WTC11 (cell line): ENCODE measurements at regions not wholly inside any gene's neighbourhood (a gene's known extent, or its start where the extent isn't known, plus 50 kb on each side); places are given as distances from the start of the nearest gene placed in this dataset.

Experiments used
- ATAC-seq: fragments of 200-7000 bp; cut with Tn5 transposase; 2 replicates; pipeline ENCODE4 v1.10.0; 2021; ENCODE audit warnings: mild to moderate bottlenecking, moderate library complexity
- CTCF ChIA-PET: fragments of 300-600 bp; sonication (Branson Sonifier 250); formaldehyde crosslinking; loops from one replicate; lab custom pipeline; 2021; ENCODE audit warnings: antibody characterized with exemption; lab: Charles Lee
- POLR2A ChIA-PET: fragments of 350-600 bp; sonication (Branson Sonifier 250); formaldehyde crosslinking; loops from one replicate; lab custom pipeline; 2021; ENCODE audit warnings: antibody characterized with exemption; lab: Charles Lee
- DNase-seq: peaks from one replicate; pipeline ENCODE4 v3.0.0; 2021; ENCODE audit warnings: low spot score
- H3K27ac Mint-ChIP-seq: 2 replicates; pipeline ENCODE4 v1.8.0; 2021; ENCODE audit warnings: mixed read lengths
- H3K27me3 Mint-ChIP-seq: 2 replicates; pipeline ENCODE4 v1.8.0; 2021; ENCODE audit warnings: low read depth, mild to moderate bottlenecking, moderate library complexity, mixed read lengths
- H3K36me3 Mint-ChIP-seq: 2 replicates; pipeline ENCODE4 v1.8.0; 2021; ENCODE audit warnings: mixed read lengths
- H3K4me1 Mint-ChIP-seq: 2 replicates; pipeline ENCODE4 v1.8.0; 2022; ENCODE audit warnings: mixed read lengths
- H3K4me3 Mint-ChIP-seq: 2 replicates; pipeline ENCODE4 v1.8.0; 2021; ENCODE audit warnings: mild to moderate bottlenecking, moderate library complexity, mixed read lengths
- H3K9me3 Mint-ChIP-seq: 2 replicates; pipeline ENCODE4 v1.8.0; 2021; ENCODE audit warnings: mixed read lengths
- CDX4 ChIP-seq: fragments of 250-450 bp; sonication (Bioruptor Pico); IDR thresholded peaks from 2 replicates; pipeline ENCODE4 v1.9.0; 2021; ENCODE audit warnings: moderate library complexity, mild to moderate bottlenecking, inconsistent platforms, borderline replicate concordance
- ELF4 ChIP-seq: sonication (generic); formaldehyde crosslinking; IDR thresholded peaks from 2 replicates; pipeline ENCODE4 v1.8.1; 2022; ENCODE audit warnings: low read depth, mild to moderate bottlenecking, moderate library complexity, missing genetic modification reagents
- ESRRA ChIP-seq: sonication (generic); formaldehyde crosslinking; IDR thresholded peaks from 2 replicates; pipeline ENCODE4 v1.8.1; 2022; ENCODE audit warnings: mild to moderate bottlenecking, missing genetic modification reagents, borderline replicate concordance
- HMGA2 ChIP-seq: fragments of 250-450 bp; sonication (Bioruptor Pico); IDR thresholded peaks from 2 replicates; pipeline ENCODE4 v1.4.0; 2021; ENCODE audit warnings: mild to moderate bottlenecking, moderate library complexity
- HMGXB4 ChIP-seq: sonication (generic); formaldehyde crosslinking; IDR thresholded peaks from 2 replicates; pipeline ENCODE4 v1.8.1; 2023; ENCODE audit warnings: mild to moderate bottlenecking, moderate library complexity, missing genetic modification reagents
- JAZF1 ChIP-seq: fragments of 250-450 bp; sonication (Bioruptor Pico); IDR thresholded peaks from 2 replicates; pipeline ENCODE4 v1.9.0; 2021; ENCODE audit warnings: moderate library complexity, mild to moderate bottlenecking, inconsistent platforms
- NFATC4 ChIP-seq: fragments of 250-450 bp; sonication (Bioruptor Pico); IDR thresholded peaks from 2 replicates; pipeline ENCODE4 v1.9.0; 2021; ENCODE audit warnings: mild to moderate bottlenecking
- NFE2L1 ChIP-seq: sonication (generic); formaldehyde crosslinking; IDR thresholded peaks from 2 replicates; pipeline ENCODE4 v1.8.1; 2023; ENCODE audit warnings: missing genetic modification reagents
- NR1H2 ChIP-seq: sonication (generic); formaldehyde crosslinking; IDR thresholded peaks from 2 replicates; pipeline ENCODE4 v1.9.0; 2021; ENCODE audit warnings: mild to moderate bottlenecking, moderate library complexity, missing genetic modification reagents
- NR2C2 ChIP-seq: sonication (generic); formaldehyde crosslinking; IDR thresholded peaks from 2 replicates; pipeline ENCODE4 v1.8.0; 2022; ENCODE audit warnings: mild to moderate bottlenecking, missing genetic modification reagents
- OVOL2 ChIP-seq: fragments of 250-450 bp; sonication (Bioruptor Pico); IDR thresholded peaks from 2 replicates; pipeline ENCODE4 v1.9.0; 2021; ENCODE audit warnings: mild to moderate bottlenecking, borderline replicate concordance
- RORB ChIP-seq: fragments of 250-450 bp; sonication (Bioruptor Pico); IDR thresholded peaks from 2 replicates; pipeline ENCODE4 v1.9.0; 2021; ENCODE audit warnings: mild to moderate bottlenecking
- SMAD3 ChIP-seq: sonication (generic); formaldehyde crosslinking; IDR thresholded peaks from 2 replicates; pipeline ENCODE4 v1.8.0; 2022; ENCODE audit warnings: missing genetic modification reagents, mild to moderate bottlenecking, borderline replicate concordance
- SP1 ChIP-seq: sonication (generic); formaldehyde crosslinking; conservative IDR thresholded peaks from 2 replicates; pipeline ENCODE4 v1.8.1; 2022; ENCODE audit warnings: missing genetic modification reagents
- STAT6 ChIP-seq: sonication (generic); formaldehyde crosslinking; conservative IDR thresholded peaks from 2 replicates; pipeline ENCODE4 v1.8.1; 2023; ENCODE audit warnings: mild to moderate bottlenecking, low read depth, missing genetic modification reagents, moderate library complexity
- TCF7 ChIP-seq: sonication (generic); formaldehyde crosslinking; IDR thresholded peaks from 2 replicates; pipeline ENCODE4 v1.8.0; 2022; ENCODE audit warnings: mild to moderate bottlenecking, low read depth, missing genetic modification reagents, moderate library complexity
- TEAD4 ChIP-seq: sonication (generic); formaldehyde crosslinking; IDR thresholded peaks from 2 replicates; pipeline ENCODE4 v1.8.0; 2022; ENCODE audit warnings: mild to moderate bottlenecking, missing genetic modification reagents
- ZBTB43 ChIP-seq: sonication (generic); formaldehyde crosslinking; IDR thresholded peaks from 2 replicates; pipeline ENCODE4 v1.8.1; 2023; ENCODE audit warnings: mild to moderate bottlenecking, missing genetic modification reagents
- ZNF121 ChIP-seq: sonication (generic); formaldehyde crosslinking; IDR thresholded peaks from 2 replicates; pipeline ENCODE4 v1.8.0; 2023; ENCODE audit warnings: missing genetic modification reagents
- ZSCAN18 ChIP-seq: fragments of 250-450 bp; sonication (Bioruptor Pico); IDR thresholded peaks from 2 replicates; pipeline ENCODE4 v2.1.2; 2022; ENCODE audit warnings: mild to moderate bottlenecking, moderate library complexity

- TF ChIP-seq STAT6 (no peak), ESRRA (CRISPR knock-in tag) (no peak), JAZF1 (CRISPR knock-in tag) (no peak), ELF4 (CRISPR knock-in tag) (no peak), NFATC4 (CRISPR knock-in tag) (no peak), NR2C2 (CRISPR knock-in tag) (no peak)
- TF ChIP-seq, all 79 proteins: peak for 0
Observed at GRCh38 chr16:48053418-48053745, 102.4 kb downstream of the ABCC12 start (continued).

- H3K9me3 Mint-ChIP-seq: no peaks in the 10 kb centered on the region
- H3K27ac Mint-ChIP-seq: peak overlapping the region; percentile 11; the same call in 1 of the 2 replicates
- TF ChIP-seq RORB: no peak
- peaks cover 3% of the 10 kb centered on the region; the same call in 1 of the 2 replicates for H3K27me3 Mint-ChIP-seq
- no peak overlapping the region for H3K4me3 Mint-ChIP-seq
- CTCF ChIA-PET: interaction anchor here (0.6 to 2.4 kb wide), 10 partner anchors 10 to 911 kb away, joined by 3 to 11 read pairs (median 4); no protein-coding TSS in a partner anchor
- peaks cover 54% of the 10 kb centered on the region for H3K4me1 Mint-ChIP-seq
- no peak for ATAC-seq
- H3K36me3 Mint-ChIP-seq: no peaks in the 10 kb centered on the region
- POLR2A ChIA-PET: no interaction called here
- DNase-seq: no peak
Observed at GRCh38 chr16:48052731-48053417, 102.9 kb downstream of the ABCC12 start.

- TF ChIP-seq NR1H2: no peak
- TF ChIP-seq SMAD3 (CRISPR knock-in tag): no peak
- TF ChIP-seq NFE2L1 (CRISPR knock-in tag): no peak
- ChIA-PET CTCF (no interaction called here), POLR2A (no interaction called here)
- DNase-seq (no peak), ATAC-seq (no peak)
- peaks cover 63% of the 10 kb centered on the region for H3K4me1 Mint-ChIP-seq
- H3K27ac Mint-ChIP-seq: no peak overlapping the region
- no peak overlapping the region for H3K4me3 Mint-ChIP-seq
- H3K27me3 Mint-ChIP-seq: peaks cover 5% of the 10 kb centered on the region; the same call in 1 of the 2 replicates
- no peaks in the 10 kb centered on the region for H3K9me3 Mint-ChIP-seq
- H3K36me3 Mint-ChIP-seq: no peaks in the 10 kb centered on the region
Observed at GRCh38 chr16:48050871-48051270, 104.9 kb downstream of the ABCC12 start.

- ChIA-PET POLR2A (no interaction called here), CTCF (no interaction called here)
- Mint-ChIP-seq H3K9me3 (no peaks in the 10 kb centered on the region), H3K4me1 (peaks cover 56% of the 10 kb centered on the region), H3K27ac (no peak overlapping the region), H3K27me3 (peaks cover 2% of the 10 kb centered on the region; the same call in 1 of the 2 replicates), H3K36me3 (no peaks in the 10 kb centered on the region), H3K4me3 (no peak overlapping the region)
- ATAC-seq: no peak
- DNase-seq: no peak
- TF ChIP-seq HMGA2 (CRISPR knock-in tag): no peak
- no peak for TF ChIP-seq TCF7 (CRISPR knock-in tag)
- no peak for TF ChIP-seq SP1
- no peak for TF ChIP-seq OVOL2 (CRISPR knock-in tag)
- no peak for TF ChIP-seq ZBTB43
- no peak for TF ChIP-seq TEAD4
- no peak for TF ChIP-seq HMGXB4
- no peak for TF ChIP-seq ZSCAN18 (CRISPR knock-in tag)
- TF ChIP-seq NFE2L1 (CRISPR knock-in tag): no peak
- no peak for TF ChIP-seq CDX4 (CRISPR knock-in tag)
- TF ChIP-seq ESRRA (CRISPR knock-in tag): no peak
- no peak for TF ChIP-seq ZNF121
- no peak for TF ChIP-seq NR2C2 (CRISPR knock-in tag)
Observed at GRCh38 chr16:48049847-48050246, 105.9 kb downstream of the ABCC12 start.
